ENCODE measurements at regions not wholly inside any gene's neighbourhood (a gene's known extent, or its start where the extent isn't known, plus 50 kb on each side); places are given as distances from the start of the nearest gene placed in this dataset.

DNA sequence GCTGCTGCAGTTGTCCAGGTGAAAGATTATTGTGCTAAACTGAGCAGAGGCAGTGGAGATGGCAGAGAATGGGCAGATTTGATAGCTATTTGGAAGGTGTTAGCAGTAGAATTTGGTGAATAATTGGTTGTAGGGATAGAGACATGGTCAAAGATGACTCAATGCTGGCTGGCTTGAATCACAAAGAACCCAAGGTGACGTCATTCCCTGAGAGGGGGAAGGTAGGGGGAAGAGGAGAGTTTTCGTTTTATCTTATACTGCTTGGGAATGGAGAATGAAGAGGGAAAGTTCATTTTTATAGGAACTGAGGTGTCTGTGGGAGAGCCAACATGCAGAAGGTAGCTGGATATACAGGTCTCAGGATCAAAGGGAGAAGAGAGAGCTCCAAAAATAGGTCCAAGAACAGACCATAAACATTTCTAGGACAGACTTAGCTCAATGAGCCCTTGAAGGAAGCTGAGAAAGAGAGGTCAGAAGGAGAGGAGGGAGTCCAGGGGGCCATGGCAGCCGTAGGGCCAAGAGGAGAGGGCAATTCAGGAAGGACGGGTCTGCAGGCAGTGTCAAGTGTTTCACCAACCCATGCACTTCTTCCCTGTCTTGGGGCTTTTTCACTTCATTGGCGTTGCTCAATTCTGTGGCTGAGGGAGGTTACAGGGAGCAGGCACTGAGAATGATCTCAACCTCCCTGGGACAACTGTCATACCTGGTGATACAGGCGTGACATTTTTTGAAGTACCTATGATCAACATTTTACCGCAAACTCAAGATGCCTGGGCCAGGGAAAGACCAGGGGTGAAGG lies 281.3 kb downstream of the TDRD15 start:
- no peak for DNase-seq

- DNase-seq, result no peak
Observed at GRCh38 chr2:21406386-21406785, 282.6 kb downstream of the TDRD15 start.

DNA sequence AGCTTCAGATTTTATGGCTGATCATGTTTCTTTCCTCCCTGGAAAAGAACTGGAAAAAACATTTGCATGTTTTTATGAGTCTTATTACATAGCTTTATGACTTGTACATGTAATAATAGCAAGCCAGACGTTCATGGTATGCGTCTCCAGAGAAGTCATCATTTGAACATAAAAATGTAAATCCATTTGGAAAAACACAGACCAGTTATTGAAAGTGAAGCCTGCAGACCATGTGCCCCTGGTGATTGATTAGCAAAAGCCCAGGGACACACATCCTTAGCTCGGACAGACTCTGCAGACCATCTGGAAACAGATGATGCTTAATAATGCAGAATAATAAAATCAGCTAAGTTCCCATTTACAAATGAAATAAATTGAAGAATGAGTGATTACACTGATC lies 283.1 kb downstream of the TDRD15 start:
- DNase-seq, result no peak

DNA sequence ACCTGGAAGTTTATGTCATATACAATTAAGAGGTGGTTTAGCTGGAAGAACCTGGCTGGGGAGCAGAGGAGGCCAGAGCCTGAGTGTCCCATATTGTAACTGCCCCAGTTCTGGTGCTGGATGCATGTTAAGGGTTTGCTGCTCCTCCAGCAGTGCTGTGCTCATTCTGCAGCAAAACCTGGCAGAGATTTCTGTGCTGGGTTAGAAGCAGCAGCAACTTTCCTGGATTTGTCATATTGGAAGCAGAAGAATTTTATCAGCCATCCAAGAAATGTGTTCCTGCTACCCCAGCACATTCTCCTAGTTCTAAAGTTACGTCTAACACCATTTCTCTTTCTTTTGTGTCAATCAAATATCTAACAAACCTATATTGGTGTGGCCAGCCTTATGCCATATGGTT lies 284.1 kb downstream of the TDRD15 start:
- peak; percentile 33 for DNase-seq

GRCh38 chr2:21411741-21412140 lies 288.0 kb downstream of the TDRD15 start:
- DNase-seq, result no peak

- DNase-seq, result no peak
Observed at GRCh38 chr2:21412944-21413443, 289.2 kb downstream of the TDRD15 start.

- no peak for DNase-seq
Observed at GRCh38 chr2:21415234-21415633, 291.5 kb downstream of the TDRD15 start.

DNA sequence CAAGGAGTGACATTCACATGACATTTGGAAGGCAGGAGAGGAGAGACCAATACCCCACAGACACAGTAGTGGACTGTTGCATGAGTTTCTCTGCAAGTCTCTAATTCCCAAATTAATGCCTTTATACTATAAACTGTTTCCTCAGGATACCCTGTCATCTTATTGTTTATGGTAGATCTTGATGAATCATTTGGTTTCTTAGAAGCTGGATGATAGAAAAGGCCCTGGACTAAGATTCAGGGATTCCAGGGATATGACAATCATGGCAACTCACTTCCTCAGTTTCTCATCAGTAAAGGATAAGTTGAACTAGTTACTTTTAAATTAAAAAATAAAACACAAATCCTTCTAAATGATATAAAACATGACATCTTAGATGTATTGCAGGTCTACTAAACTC lies 292.5 kb downstream of the TDRD15 start:
- no peak for DNase-seq

GRCh38 chr2:21418456-21418855 lies 294.7 kb downstream of the TDRD15 start:
- DNase-seq, result no peak

DNA sequence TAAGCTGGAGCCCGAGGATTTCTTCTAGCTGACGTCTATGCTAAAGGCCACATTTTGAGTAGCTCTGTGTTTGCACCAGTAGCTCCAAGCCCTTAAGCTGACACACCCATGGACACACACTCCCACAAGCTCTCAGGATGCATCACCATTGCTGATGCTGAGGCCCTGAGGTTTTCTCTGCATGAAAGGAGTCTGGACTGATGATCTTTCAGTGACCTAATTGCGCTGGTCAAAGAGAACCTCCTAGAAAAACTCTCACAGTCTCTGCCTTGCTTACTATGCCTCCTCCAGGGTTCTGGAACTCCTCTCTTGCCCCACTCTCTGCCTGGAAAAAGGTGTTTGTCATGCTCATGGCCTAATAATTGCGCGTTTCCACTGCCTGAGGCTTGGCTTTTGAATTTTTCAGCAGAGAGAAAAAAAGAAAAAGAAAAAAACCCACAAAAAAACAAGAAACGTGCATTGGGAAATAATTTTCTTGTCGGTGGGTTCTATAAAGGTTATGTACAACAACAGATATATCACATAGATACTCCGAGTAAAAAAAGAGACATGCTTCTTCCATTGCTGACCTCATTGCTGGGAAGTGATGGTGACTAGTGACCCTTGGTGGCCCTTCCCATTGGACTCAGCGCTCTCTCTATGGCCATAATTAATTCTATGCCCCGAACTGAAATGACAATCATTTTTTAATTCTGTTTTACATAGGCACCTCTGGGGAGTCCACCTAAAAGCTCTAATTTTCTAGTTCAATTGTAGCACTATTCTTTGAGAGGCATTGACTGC lies 297.0 kb downstream of the TDRD15 start:
- DNase-seq, result no peak

- DNase-seq, result no peak
Observed at GRCh38 chr2:21422050-21422449, 298.3 kb downstream of the TDRD15 start.

GRCh38 chr2:21422724-21423522 lies 299.2 kb downstream of the TDRD15 start:
- no peak for DNase-seq

GRCh38 chr2:21423854-21424253 lies 300.1 kb downstream of the TDRD15 start:
- DNase-seq, result no peak

DNA sequence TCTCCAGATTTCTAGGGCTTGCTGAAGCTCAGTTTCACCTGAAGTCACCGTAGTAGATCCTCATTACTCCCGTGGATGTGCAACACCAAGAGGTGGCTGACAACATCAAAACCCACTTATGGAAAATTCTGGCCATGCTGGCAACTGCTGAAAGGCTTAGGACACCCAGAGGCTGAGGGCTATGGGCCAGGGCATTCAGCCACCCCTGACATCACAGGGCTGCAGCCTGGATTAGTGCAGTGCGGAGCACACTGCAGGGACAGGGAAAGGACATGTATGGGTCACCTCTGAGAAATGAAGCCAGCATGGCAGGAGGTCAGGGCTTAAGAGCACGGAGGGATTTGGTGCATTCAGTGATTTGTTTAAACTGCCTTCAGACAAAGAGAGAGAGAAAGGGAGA lies 300.6 kb downstream of the TDRD15 start:
- DNase-seq, result no peak

DNA sequence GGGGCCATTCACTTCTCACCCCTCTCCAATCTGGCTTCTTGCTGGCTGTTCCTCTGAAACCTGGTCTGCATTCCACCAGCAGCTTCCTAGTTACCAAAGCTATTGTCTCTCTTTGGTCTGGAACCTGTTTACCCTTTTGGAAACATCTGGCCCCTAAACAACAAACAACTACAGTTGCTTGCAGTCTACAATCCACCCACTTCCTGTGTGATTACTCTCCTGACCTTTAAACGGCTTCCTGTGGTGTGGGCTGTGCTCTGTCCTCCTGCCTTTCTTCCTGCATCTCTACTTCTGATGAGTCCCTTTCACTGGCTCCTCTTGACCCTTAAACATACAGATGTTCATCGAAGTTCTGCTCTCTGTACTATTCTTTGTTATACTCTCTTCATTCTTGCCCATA lies 303.8 kb downstream of the TDRD15 start:
- no peak for DNase-seq

- no peak for DNase-seq
Observed at GRCh38 chr2:21428754-21429153, 305.0 kb downstream of the TDRD15 start.

DNA sequence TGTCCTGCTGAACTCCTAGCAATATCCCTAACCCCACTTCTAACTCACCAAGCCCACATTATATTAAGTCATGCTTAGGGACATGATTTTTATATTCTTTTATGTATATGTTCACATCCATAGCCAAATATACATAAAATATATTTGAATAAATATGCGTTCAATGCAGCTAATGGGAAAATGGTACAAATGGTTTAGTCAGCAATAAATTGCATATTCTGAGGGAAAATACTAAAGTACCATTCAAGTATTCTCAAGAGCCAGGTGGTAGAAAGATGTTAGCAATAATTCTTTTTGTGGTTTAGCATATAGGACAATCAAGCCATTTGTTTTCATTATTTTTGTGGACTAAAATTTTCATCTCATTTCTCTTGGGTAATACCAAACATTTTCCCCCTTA lies 306.0 kb downstream of the TDRD15 start:
- DNase-seq, result no peak

GRCh38 chr2:21431078-21431477 lies 307.3 kb downstream of the TDRD15 start:
- no peak for DNase-seq

- no peak for DNase-seq
Observed at GRCh38 chr2:21438949-21439348, 315.2 kb downstream of the TDRD15 start.

GRCh38 chr2:21441442-21441841 lies 317.7 kb downstream of the TDRD15 start:
- DNase-seq, result no peak

- DNase-seq, result no peak
Observed at GRCh38 chr2:21443494-21444105, 319.8 kb downstream of the TDRD15 start.

GRCh38 chr2:21449881-21450280 lies 326.1 kb downstream of the TDRD15 start:
- no peak for DNase-seq

DNA sequence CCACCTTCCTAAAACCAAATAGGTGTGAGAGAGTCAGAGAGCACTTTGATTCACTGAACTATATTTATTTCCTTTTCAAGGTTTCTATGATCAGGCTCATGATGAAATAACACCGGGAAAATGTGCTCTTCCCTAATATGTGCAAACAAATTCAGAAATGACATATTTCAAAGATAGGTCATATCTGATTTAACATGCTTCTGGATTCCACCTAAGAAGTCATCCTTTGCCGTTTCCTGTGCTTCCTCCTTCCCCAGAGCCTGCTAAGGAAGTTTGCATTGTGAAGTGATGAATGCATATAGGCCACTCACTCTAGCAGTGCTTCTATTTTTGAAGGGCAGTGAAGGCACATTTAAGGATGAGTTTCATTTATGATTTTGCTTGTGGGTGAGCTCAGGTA lies 327.6 kb downstream of the TDRD15 start:
- DNase-seq, result no peak

Measured in femur (tissue), 1 donor.